HG02798 (cell line): ENCODE measurements at regions not wholly inside any gene's neighbourhood (a gene's known extent, or its start where the extent isn't known, plus 50 kb on each side); places are given as distances from the start of the nearest gene placed in this dataset.

Experiments used
- ATAC-seq: cut with Tn5 transposase; IDR thresholded peaks from one replicate; pipeline ENCODE4 v1.9.1; 2021; ENCODE audit warnings: mild to moderate bottlenecking; ENCODE audit not compliant: unreplicated experiment, poor library complexity

- no peak for ATAC-seq
Observed at GRCh38 chr12:40602562-40602961, 89.7 kb upstream of the CNTN1 start.

GRCh38 chr12:40614923-40615322 is 77.3 kb upstream of the CNTN1 start:
- peak; percentile 55 for ATAC-seq

- ATAC-seq: no peak
Observed at GRCh38 chr12:40615590-40615989, 76.6 kb upstream of the CNTN1 start.

GRCh38 chr12:40616383-40616915 is 75.8 kb upstream of the CNTN1 start:
- no peak for ATAC-seq

- ATAC-seq: no peak
Observed at GRCh38 chr12:40618636-40619035, 73.6 kb upstream of the CNTN1 start.

GRCh38 chr12:40620564-40621019 is 71.6 kb upstream of the CNTN1 start:
- ATAC-seq: no peak

GRCh38 chr12:40622246-40622838 is 69.9 kb upstream of the CNTN1 start:
- ATAC-seq: peak; percentile 71

- ATAC-seq: no peak
Observed at GRCh38 chr12:40632171-40632570, 60.1 kb upstream of the CNTN1 start.

GRCh38 chr12:40632933-40633332 is 59.3 kb upstream of the CNTN1 start:
- no peak for ATAC-seq

GRCh38 chr12:40634517-40635131 is 57.6 kb upstream of the CNTN1 start:
- ATAC-seq: no peak

- no peak for ATAC-seq
Observed at GRCh38 chr12:40635141-40635731, 57.0 kb upstream of the CNTN1 start.
